GM12878 (cell line): ENCODE measurements at regions not wholly inside any gene's neighbourhood (a gene's known extent, or its start where the extent isn't known, plus 50 kb on each side); places are given as distances from the start of the nearest gene placed in this dataset.

Experiments
- EP300 ChIP-seq, 2 experiments: fragments of 150-350 bp in 1 of 2; IDR thresholded peaks; 2 replicates each; pipeline ENCODE4 v1.6.1; 2011 to 2012; ENCODE audit warnings: low read depth in 2 of 2, low read length in 2 of 2, borderline replicate concordance in 1 of 2, improper control_type of control experiment in 1 of 2, inconsistent platforms in 1 of 2; ENCODE audit not compliant: control insufficient read depth in 1 of 2
- FOXM1 ChIP-seq: IDR thresholded peaks from 2 replicates; pipeline ENCODE4 v1.6.1; 2012; ENCODE audit warnings: low read depth, mild to moderate bottlenecking, inconsistent platforms, low read length, moderate library complexity
- JUND ChIP-seq: IDR thresholded peaks from 2 replicates; pipeline ENCODE4 v1.6.1; 2012; ENCODE audit warnings: low read depth, mild to moderate bottlenecking, low read length, improper control_type of control experiment, moderate library complexity
- POLR2AphosphoS5 ChIP-seq: IDR thresholded peaks from 2 replicates; pipeline ENCODE4 v1.6.1; 2011; ENCODE audit warnings: mild to moderate bottlenecking, low read length, inconsistent platforms
- RAD21 ChIP-seq: IDR thresholded peaks from 2 replicates; pipeline ENCODE4 v1.6.1; 2011; ENCODE audit warnings: mild to moderate bottlenecking, low read depth, low read length, moderate library complexity; ENCODE audit not compliant: insufficient read depth
- SMC3 ChIP-seq: IDR thresholded peaks from 2 replicates; pipeline ENCODE4 v1.6.1; 2011; ENCODE audit warnings: low read length, improper control_type of control experiment, borderline replicate concordance
- SP1 ChIP-seq: IDR thresholded peaks from one replicate; pipeline ENCODE4 v1.6.1; 2011; ENCODE audit warnings: low read depth, low read length
- SREBF2 ChIP-seq: IDR thresholded peaks from 2 replicates; pipeline ENCODE4 v1.6.1; 2012; ENCODE audit warnings: mild to moderate bottlenecking, low read length
- TAF1 ChIP-seq: IDR thresholded peaks from 2 replicates; pipeline ENCODE4 v1.6.1; 2011; ENCODE audit warnings: mild to moderate bottlenecking, low read depth, low read length, borderline replicate concordance
- YY1 ChIP-seq: IDR thresholded peaks from 2 replicates; pipeline ENCODE4 v1.6.1; 2011; ENCODE audit warnings: low read depth, mild to moderate bottlenecking, low read length
- ZNF274 ChIP-seq: IDR thresholded peaks from one replicate; pipeline ENCODE4 v1.8.0; 2011; ENCODE audit not compliant: insufficient read length, insufficient read depth
- TF ChIP-seq, protein P1 (sequence below), 3 experiments: IDR thresholded peaks in 2 of 3; conservative IDR thresholded peaks in 1 of 3; 2 replicates each; pipeline ENCODE4 v1.5.1; 2011; ENCODE audit warnings: low read depth in 3 of 3, low read length in 3 of 3, mild to moderate bottlenecking in 3 of 3, control low read depth in 2 of 3, moderate library complexity in 2 of 3, inconsistent platforms in 1 of 3, mixed read lengths in 1 of 3; ENCODE audit not compliant: control insufficient read depth in 2 of 3, insufficient read depth in 1 of 3; ENCODE audit errors: extremely low read depth in 1 of 3
- TF ChIP-seq, protein P2 (sequence below): fragments of 450-650 bp; formaldehyde crosslinking; IDR thresholded peaks from 2 replicates; pipeline ENCODE4 v1.5.0; 2022; ENCODE audit warnings: mild to moderate bottlenecking, missing genetic modification characterization
- TF ChIP-seq, protein P3 (sequence below): IDR thresholded peaks from 2 replicates; pipeline ENCODE4 v1.6.1; 2012; ENCODE audit warnings: low read depth, low read length, improper control_type of control experiment

DNA sequence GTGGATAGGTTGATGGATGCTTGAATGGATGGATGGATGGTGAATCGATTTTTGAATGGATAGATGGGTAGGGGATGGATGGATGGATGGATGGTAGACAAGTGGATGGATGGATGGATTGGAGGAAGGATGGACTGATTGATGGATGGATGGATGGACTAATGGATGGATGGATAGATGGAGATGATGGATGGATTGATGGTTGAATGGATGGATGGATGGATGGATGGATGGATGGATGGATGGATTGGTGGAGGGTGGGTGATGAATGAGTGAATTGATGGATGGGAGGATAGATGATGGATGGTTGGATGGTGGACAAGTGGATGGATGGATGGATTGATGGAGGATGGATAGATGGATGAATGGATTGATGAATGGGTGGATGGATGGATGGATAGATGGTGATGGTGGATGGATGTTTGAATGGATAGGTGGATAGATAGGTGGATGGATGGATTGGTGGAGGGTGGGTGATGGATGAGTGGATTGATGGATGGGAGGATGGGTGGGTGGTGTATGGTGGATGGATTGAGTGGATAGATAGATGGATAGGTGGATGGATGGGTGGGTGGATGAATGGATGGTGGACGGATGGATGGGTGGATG lies 1140.9 kb downstream of the BRD1 start:
- no peak for TF ChIP-seq RAD21
- TF ChIP-seq EP300 (IDR thresholded peaks at IDR 0.05; ENCODE audit: borderline replicate concordance in 1 of 2, control insufficient read depth in 1 of 2, low read depth in 2 of 2, low read length in 2 of 2), result no peak
- TF ChIP-seq SREBF2, result no peak
- TF ChIP-seq FOXM1, result no peak
- TF ChIP-seq, protein P1, sequence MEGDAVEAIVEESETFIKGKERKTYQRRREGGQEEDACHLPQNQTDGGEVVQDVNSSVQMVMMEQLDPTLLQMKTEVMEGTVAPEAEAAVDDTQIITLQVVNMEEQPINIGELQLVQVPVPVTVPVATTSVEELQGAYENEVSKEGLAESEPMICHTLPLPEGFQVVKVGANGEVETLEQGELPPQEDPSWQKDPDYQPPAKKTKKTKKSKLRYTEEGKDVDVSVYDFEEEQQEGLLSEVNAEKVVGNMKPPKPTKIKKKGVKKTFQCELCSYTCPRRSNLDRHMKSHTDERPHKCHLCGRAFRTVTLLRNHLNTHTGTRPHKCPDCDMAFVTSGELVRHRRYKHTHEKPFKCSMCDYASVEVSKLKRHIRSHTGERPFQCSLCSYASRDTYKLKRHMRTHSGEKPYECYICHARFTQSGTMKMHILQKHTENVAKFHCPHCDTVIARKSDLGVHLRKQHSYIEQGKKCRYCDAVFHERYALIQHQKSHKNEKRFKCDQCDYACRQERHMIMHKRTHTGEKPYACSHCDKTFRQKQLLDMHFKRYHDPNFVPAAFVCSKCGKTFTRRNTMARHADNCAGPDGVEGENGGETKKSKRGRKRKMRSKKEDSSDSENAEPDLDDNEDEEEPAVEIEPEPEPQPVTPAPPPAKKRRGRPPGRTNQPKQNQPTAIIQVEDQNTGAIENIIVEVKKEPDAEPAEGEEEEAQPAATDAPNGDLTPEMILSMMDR (IDR thresholded peaks at IDR 0.05 in 2 of 3, conservative IDR thresholded peaks at IDR 0.05 in 1 of 3; ENCODE audit: control insufficient read depth in 2 of 3, extremely low read depth in 1 of 3, insufficient read depth in 1 of 3, low read depth in 3 of 3, low read length in 3 of 3), result no peak
- TF ChIP-seq, protein P2, sequence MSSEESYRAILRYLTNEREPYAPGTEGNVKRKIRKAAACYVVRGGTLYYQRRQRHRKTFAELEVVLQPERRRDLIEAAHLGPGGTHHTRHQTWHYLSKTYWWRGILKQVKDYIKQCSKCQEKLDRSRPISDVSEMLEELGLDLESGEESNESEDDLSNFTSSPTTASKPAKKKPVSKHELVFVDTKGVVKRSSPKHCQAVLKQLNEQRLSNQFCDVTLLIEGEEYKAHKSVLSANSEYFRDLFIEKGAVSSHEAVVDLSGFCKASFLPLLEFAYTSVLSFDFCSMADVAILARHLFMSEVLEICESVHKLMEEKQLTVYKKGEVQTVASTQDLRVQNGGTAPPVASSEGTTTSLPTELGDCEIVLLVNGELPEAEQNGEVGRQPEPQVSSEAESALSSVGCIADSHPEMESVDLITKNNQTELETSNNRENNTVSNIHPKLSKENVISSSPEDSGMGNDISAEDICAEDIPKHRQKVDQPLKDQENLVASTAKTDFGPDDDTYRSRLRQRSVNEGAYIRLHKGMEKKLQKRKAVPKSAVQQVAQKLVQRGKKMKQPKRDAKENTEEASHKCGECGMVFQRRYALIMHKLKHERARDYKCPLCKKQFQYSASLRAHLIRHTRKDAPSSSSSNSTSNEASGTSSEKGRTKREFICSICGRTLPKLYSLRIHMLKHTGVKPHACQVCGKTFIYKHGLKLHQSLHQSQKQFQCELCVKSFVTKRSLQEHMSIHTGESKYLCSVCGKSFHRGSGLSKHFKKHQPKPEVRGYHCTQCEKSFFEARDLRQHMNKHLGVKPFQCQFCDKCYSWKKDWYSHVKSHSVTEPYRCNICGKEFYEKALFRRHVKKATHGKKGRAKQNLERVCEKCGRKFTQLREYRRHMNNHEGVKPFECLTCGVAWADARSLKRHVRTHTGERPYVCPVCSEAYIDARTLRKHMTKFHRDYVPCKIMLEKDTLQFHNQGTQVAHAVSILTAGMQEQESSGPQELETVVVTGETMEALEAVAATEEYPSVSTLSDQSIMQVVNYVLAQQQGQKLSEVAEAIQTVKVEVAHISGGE (CRISPR knock-in tag), result no peak
- no peak for TF ChIP-seq ZNF274
- TF ChIP-seq, protein P3, sequence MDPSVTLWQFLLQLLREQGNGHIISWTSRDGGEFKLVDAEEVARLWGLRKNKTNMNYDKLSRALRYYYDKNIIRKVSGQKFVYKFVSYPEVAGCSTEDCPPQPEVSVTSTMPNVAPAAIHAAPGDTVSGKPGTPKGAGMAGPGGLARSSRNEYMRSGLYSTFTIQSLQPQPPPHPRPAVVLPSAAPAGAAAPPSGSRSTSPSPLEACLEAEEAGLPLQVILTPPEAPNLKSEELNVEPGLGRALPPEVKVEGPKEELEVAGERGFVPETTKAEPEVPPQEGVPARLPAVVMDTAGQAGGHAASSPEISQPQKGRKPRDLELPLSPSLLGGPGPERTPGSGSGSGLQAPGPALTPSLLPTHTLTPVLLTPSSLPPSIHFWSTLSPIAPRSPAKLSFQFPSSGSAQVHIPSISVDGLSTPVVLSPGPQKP, result no peak
- no peak for TF ChIP-seq TAF1
- TF ChIP-seq YY1, result no peak
- no peak for TF ChIP-seq SP1
- TF ChIP-seq POLR2AphosphoS5, result no peak
- TF ChIP-seq SMC3, result no peak
- no peak for TF ChIP-seq JUND
